K562 (cell line): ENCODE measurements at regions not wholly inside any gene's neighbourhood (a gene's known extent, or its start where the extent isn't known, plus 50 kb on each side); places are given as distances from the start of the nearest gene placed in this dataset.

Source experiments
- ATAC-seq: fragments of 200-7000 bp; cut with Tn5 transposase; 3 replicates; pipeline ENCODE4 v1.9.1; 2020; ENCODE audit warnings: moderate library complexity
- BruUV-seq: library from RNA; stranded (reverse); fragments of 400-500 nt; replicated peaks from 2 replicates; lab custom pipeline; 2021; lab: Mats Ljungman, UMichigan
- CTCF ChIA-PET: fragments of 300-600 bp; formaldehyde crosslinking; extraction: SDS; loops from one replicate; lab custom pipeline; 2021; ENCODE audit warnings: low intra/inter-chr PET ratio; lab: Yijun Ruan, JAX
- POLR2A ChIA-PET: fragments of 300-600, 350-650 bp; sonication (Branson Sonifier 250); formaldehyde crosslinking; extraction: SDS; loops from one replicate; lab custom pipeline; 2021; ENCODE audit warnings: antibody characterized with exemption, inconsistent platforms; lab: Yijun Ruan, JAX
- DNase-seq, 4 experiments: peaks; one replicate each; pipeline versions ENCODE4 v3.0.0 to v3.0.0-alpha.2; 2011 to 2018; ENCODE audit warnings: low spot score in 3 of 4, mixed read lengths in 3 of 4; ENCODE audit errors: extremely low read depth in 1 of 4
- FAIRE-seq: peaks from 2 replicates; lab custom pipeline; 2011; peaks lifted over from hg19 to GRCh38; lab: Jason Lieb, UNC
- H2AFZ ChIP-seq: 2 replicates; pipeline ENCODE4 v1.6.0; 2011; ENCODE audit warnings: low read depth, low read length, control low read depth, inconsistent platforms
- H3K27ac ChIP-seq: fragments of 200-600 bp; 3 replicates; pipeline ENCODE4 v1.8.0; 2011; ENCODE audit warnings: low read depth, mild to moderate bottlenecking, control low read depth, inconsistent platforms, low read length, moderate library complexity, mixed read lengths; ENCODE audit errors: extremely low read depth
- H3K27me3 ChIP-seq, 2 experiments: fragments of 300-600 bp in 1 of 2; 2 replicates in 1 of 2; 3 replicates in 1 of 2; pipeline versions ENCODE4 v1.6.0 to v1.8.0; 2011; ENCODE audit warnings: inconsistent platforms in 2 of 2, low read length in 2 of 2, mild to moderate bottlenecking in 1 of 2, mixed read lengths in 1 of 2, moderate library complexity in 1 of 2; ENCODE audit not compliant: control insufficient read depth in 2 of 2, insufficient read depth in 2 of 2
- H3K36me3 ChIP-seq: fragments of 300-600 bp; 3 replicates; pipeline ENCODE4 v1.8.0; 2011; ENCODE audit warnings: mild to moderate bottlenecking, low read length, inconsistent platforms; ENCODE audit not compliant: control insufficient read depth, insufficient read depth
- H3K4me1 ChIP-seq, 2 experiments: fragments of 200-600 bp in 1 of 2; replicated peaks in 1 of 2; 2 replicates in 1 of 2; 3 replicates in 1 of 2; pipeline versions ENCODE4 v1.5.1 to v1.8.0; 2011; ENCODE audit warnings: inconsistent platforms in 2 of 2, low read length in 2 of 2, mild to moderate bottlenecking in 1 of 2, mixed read lengths in 1 of 2, moderate library complexity in 1 of 2; ENCODE audit not compliant: control insufficient read depth in 2 of 2, insufficient read depth in 2 of 2
- H3K4me2 ChIP-seq: 2 replicates; pipeline ENCODE4 v1.6.1; 2011; ENCODE audit warnings: low read length, control low read depth, inconsistent platforms, mixed read lengths; ENCODE audit not compliant: insufficient read depth
- H3K4me3 ChIP-seq: fragments of 200-600 bp; sonication (generic), shearing (Covaris generic); 2 replicates; pipeline ENCODE4 v1.5.1; 2016; ENCODE audit warnings: control low read depth, inconsistent platforms
- H3K79me2 ChIP-seq: fragments of 200-600 bp; 3 replicates; pipeline ENCODE4 v1.8.0; 2011; ENCODE audit warnings: low read length, inconsistent platforms; ENCODE audit not compliant: control insufficient read depth, insufficient read depth
- H3K9ac ChIP-seq, 2 experiments: 2 replicates each; pipeline versions ENCODE4 v1.6.0 to v1.6.1; 2011; ENCODE audit warnings: low read depth in 2 of 2, low read length in 2 of 2, control low read depth in 1 of 2, inconsistent platforms in 1 of 2, mild to moderate bottlenecking in 1 of 2, mixed read lengths in 1 of 2; ENCODE audit not compliant: insufficient read depth in 1 of 2
- H3K9me1 ChIP-seq: one replicate; pipeline ENCODE4 v1.6.0; 2011; ENCODE audit warnings: inconsistent platforms, mild to moderate bottlenecking, low read length, moderate library complexity; ENCODE audit not compliant: control insufficient read depth, insufficient read depth
- H3K9me3 ChIP-seq: replicated peaks from 2 replicates; pipeline ENCODE4 v1.5.1; 2011; ENCODE audit warnings: low read depth, low read length, inconsistent platforms; ENCODE audit not compliant: control insufficient read depth, insufficient read depth
- H4K20me1 ChIP-seq: replicated peaks from 2 replicates; pipeline ENCODE4 v1.6.1; 2011; ENCODE audit warnings: low read length, inconsistent platforms, mixed read lengths; ENCODE audit not compliant: control insufficient read depth, insufficient read depth
- CAMTA2 ChIP-seq: fragments of 250-450 bp; sonication (Bioruptor Pico); conservative IDR thresholded peaks from 2 replicates; pipeline ENCODE4 v1.5.1; 2022
- E2F6 ChIP-seq, 2 experiments: IDR thresholded peaks; 2 replicates each; pipeline ENCODE4 v1.6.1; 2011; ENCODE audit warnings: borderline replicate concordance in 1 of 2, control low read depth in 1 of 2, low read depth in 1 of 2, low read length in 1 of 2, mild to moderate bottlenecking in 1 of 2, mixed read lengths in 1 of 2, moderate library complexity in 1 of 2; ENCODE audit not compliant: insufficient read depth in 1 of 2, insufficient read length in 1 of 2, poor library complexity in 1 of 2, severe bottlenecking in 1 of 2; ENCODE audit errors: extremely low read depth in 1 of 2
- ID3 ChIP-seq, 2 experiments: fragments of 250-450 bp in 1 of 2; fragments of 450-650 bp in 1 of 2; sonication (Bioruptor Pico) in 1 of 2; IDR thresholded peaks; 2 replicates each; pipeline versions ENCODE4 v1.6.1 to v1.8.0; 2016 to 2021; ENCODE audit warnings: mild to moderate bottlenecking in 2 of 2, moderate library complexity in 2 of 2, missing compliant biosample characterization in 1 of 2, missing genetic modification characterization in 1 of 2
- KLF10 ChIP-seq: fragments of 250-450 bp; sonication (Bioruptor Pico); IDR thresholded peaks from 2 replicates; pipeline ENCODE4 v1.6.1; 2021; ENCODE audit warnings: matching md5 sums
- NFIX ChIP-seq: fragments of 250-450 bp; sonication (Bioruptor Pico); IDR thresholded peaks from 2 replicates; pipeline ENCODE4 v1.4.0; 2020; ENCODE audit warnings: low read depth, mild to moderate bottlenecking, moderate library complexity
- POLR2H ChIP-seq: IDR thresholded peaks from 2 replicates; pipeline ENCODE4 v1.6.1; 2016; ENCODE audit warnings: missing genetic modification characterization, low read depth, mild to moderate bottlenecking, control low read depth, missing compliant biosample characterization, moderate library complexity
- RERE ChIP-seq: sonication (generic); formaldehyde crosslinking; IDR thresholded peaks from 2 replicates; pipeline ENCODE4 v1.8.0; 2023; ENCODE audit warnings: missing genetic modification reagents, mild to moderate bottlenecking, borderline replicate concordance
- RFX7 ChIP-seq: fragments of 250-450 bp; sonication (Bioruptor Pico); IDR thresholded peaks from 2 replicates; pipeline ENCODE4 v1.5.1; 2021; ENCODE audit warnings: mild to moderate bottlenecking
- SMAD1 ChIP-seq: fragments of 150-350 bp; IDR thresholded peaks from 2 replicates; pipeline ENCODE4 v1.6.1; 2014; ENCODE audit warnings: low read length, low read depth; ENCODE audit not compliant: partially characterized antibody
- ZBTB49 ChIP-seq: sonication (generic); formaldehyde crosslinking; IDR thresholded peaks from 2 replicates; pipeline ENCODE4 v1.8.0; 2022; ENCODE audit warnings: missing genetic modification reagents, mild to moderate bottlenecking, borderline replicate concordance
- ZBTB7A ChIP-seq: IDR thresholded peaks from 2 replicates; pipeline ENCODE4 v1.6.1; 2011; ENCODE audit warnings: low read depth, mild to moderate bottlenecking, low read length, moderate library complexity, borderline replicate concordance; ENCODE audit not compliant: control insufficient read depth
- ZNF282 ChIP-seq: sonication (generic); formaldehyde crosslinking; IDR thresholded peaks from 2 replicates; pipeline ENCODE4 v1.8.1; 2023; ENCODE audit warnings: missing genetic modification reagents
- ZNF316 ChIP-seq: fragments of 450-650 bp; IDR thresholded peaks from 2 replicates; pipeline ENCODE4 v1.6.1; 2016
- WGBS: fragments of 100-300 bp; shearing (Covaris generic); methylation state at CpG from one replicate; pipeline ENCODE4 v1.1.6; 2016; ENCODE audit warnings: low coverage, mixed read lengths; ENCODE audit not compliant: insufficient coverage; ENCODE audit errors: missing lambda C conversion rate; 5-methylcytosine and 5-hydroxymethylcytosine counted together
- in situ Hi-C: fragments of 300-500 bp; cut with MboI; formaldehyde crosslinking; loops from 4 replicates; pipeline ENCODE4 v1.15.0; 2018; ENCODE audit warnings: inconsistent platforms, mixed read lengths
- intact Hi-C: fragments of 100-400 bp; cut with micrococcal nuclease; formaldehyde crosslinking; loops from 2 replicates; pipeline ENCODE4 v1.14.2; 2022

GRCh38 chr20:55535366-55535765 lies 470.0 kb downstream of the CBLN4 start:
- no peak for DNase-seq
- Histone ChIP-seq H3K4me1 (no peaks in the 10 kb centered on the region), H3K9me3 (0 out of 2 replicates have a peak, but pooled peaks cover 2% of the 10 kb centered on the region), H3K9me1 (no peaks in the 10 kb centered on the region), H3K9ac (no peak overlapping the region), H3K36me3 (no peaks in the 10 kb centered on the region), H3K27me3 (no peaks in the 10 kb centered on the region), H3K27ac (no peak overlapping the region), H3K79me2 (no peaks in the 10 kb centered on the region), H2AFZ (no peak overlapping the region), H4K20me1 (no peaks in the 10 kb centered on the region), H3K4me3 (no peak overlapping the region), H3K4me2 (no peak overlapping the region)
- intact Hi-C loops (no loop called here), in situ Hi-C loops (no loop called here)
- WGBS, result 2% methylated on average over 7 of the region's 7 CpGs
- no peak for FAIRE-seq
- ATAC-seq, result no peak
- POLR2A ChIA-PET, result no interaction called here
- BruUV-seq, result no TSS peak
- CTCF ChIA-PET, result no interaction called here
- no peak for TF ChIP-seq ZBTB49 (CRISPR knock-in tag)
- no peak for TF ChIP-seq NFIX (CRISPR knock-in tag)
- TF ChIP-seq RERE (CRISPR knock-in tag), result no peak
- no peak for TF ChIP-seq POLR2H (tag)
- TF ChIP-seq ZNF316, result no peak
- no peak for TF ChIP-seq ZNF282 (CRISPR knock-in tag)
- TF ChIP-seq KLF10 (CRISPR knock-in tag), result no peak
- TF ChIP-seq ID3 (CRISPR knock-in tag; IDR thresholded peaks at IDR 0.05), result no peak
- TF ChIP-seq ID3 (tag; IDR thresholded peaks at IDR 0.05), result no peak
- no peak for TF ChIP-seq RFX7 (CRISPR knock-in tag)
- TF ChIP-seq CAMTA2 (CRISPR knock-in tag), result no peak
- no peak for TF ChIP-seq SMAD1
- no peak for TF ChIP-seq E2F6 (IDR thresholded peaks at IDR 0.05; ENCODE audit: borderline replicate concordance in 1 of 2, extremely low read depth in 1 of 2, insufficient read depth in 1 of 2, insufficient read length in 1 of 2, low read depth in 1 of 2, low read length in 1 of 2, poor library complexity in 1 of 2, severe bottlenecking in 1 of 2)
- no peak for TF ChIP-seq ZBTB7A
